GM18507 (cell line): ENCODE measurements at regions not wholly inside any gene's neighbourhood (a gene's known extent, or its start where the extent isn't known, plus 50 kb on each side); places are given as distances from the start of the nearest gene placed in this dataset.
"Not testable (repeated sequence)": the region's sequence is repeated elsewhere in the genome, so short reads cannot be mapped to it uniquely, and the experiment has no call there.

Experiments
- DNase-seq: peaks from one replicate; pipeline ENCODE4 v3.0.0; 2011; ENCODE audit warnings: low read depth; ENCODE audit not compliant: insufficient read length; ENCODE audit errors: extremely low spot score
- FAIRE-seq: peaks from 2 replicates; lab custom pipeline; 2011; peaks lifted over from hg19 to GRCh38; lab: Jason Lieb, UNC

- DNase-seq (no peak), FAIRE-seq (no peak)
Measured at GRCh38 chr3:66552846-66553245, 52.0 kb upstream of the LRIG1 start.

- FAIRE-seq: no peak
- DNase-seq: no peak
Measured at GRCh38 chr3:66553441-66554113, 52.8 kb upstream of the LRIG1 start.

- FAIRE-seq: no peak
- DNase-seq: no peak
Measured at GRCh38 chr3:66554178-66554577, 53.4 kb upstream of the LRIG1 start.

GRCh38 chr3:66555214-66555844 lies 54.5 kb upstream of the LRIG1 start:
- FAIRE-seq (no peak), DNase-seq (no peak)

- FAIRE-seq (no peak), DNase-seq (no peak)
Measured at GRCh38 chr3:66557170-66557569, 56.3 kb upstream of the LRIG1 start.

- not testable (repeated sequence) for FAIRE-seq, DNase-seq
Measured at GRCh38 chr3:66559924-66560323, 59.1 kb upstream of the LRIG1 start.

- no peak for FAIRE-seq
- DNase-seq: no peak
Measured at GRCh38 chr3:66561367-66561766, 60.5 kb upstream of the LRIG1 start.

- FAIRE-seq: no peak
- DNase-seq: no peak
Measured at GRCh38 chr3:66565301-66565700, 64.5 kb upstream of the LRIG1 start.

- DNase-seq (no peak), FAIRE-seq (no peak)
Measured at GRCh38 chr3:66567077-66567476, 66.3 kb upstream of the LRIG1 start.

GRCh38 chr3:66572090-66572675 lies 71.4 kb upstream of the LRIG1 start:
- no peak for DNase-seq
- FAIRE-seq: no peak

- DNase-seq (no peak), FAIRE-seq (peak; percentile 18)
Measured at GRCh38 chr3:66572938-66573710, 72.3 kb upstream of the LRIG1 start.

- no peak for DNase-seq
- no peak for FAIRE-seq
Measured at GRCh38 chr3:66574091-66574490, 73.3 kb upstream of the LRIG1 start.

GRCh38 chr3:66577426-66578203 lies 76.8 kb upstream of the LRIG1 start:
- no peak for DNase-seq
- FAIRE-seq: no peak

- FAIRE-seq (no peak), DNase-seq (no peak)
Measured at GRCh38 chr3:66581256-66581655, 80.4 kb upstream of the LRIG1 start.

GRCh38 chr3:66582721-66583423 lies 82.0 kb upstream of the LRIG1 start:
- DNase-seq (peak; percentile 48), FAIRE-seq (peak; percentile 64)

GRCh38 chr3:66583424-66584040 lies 82.7 kb upstream of the LRIG1 start:
- DNase-seq: no peak
- FAIRE-seq: no peak

- no peak for FAIRE-seq
- DNase-seq: no peak
Measured at GRCh38 chr3:66585520-66586095, 84.8 kb upstream of the LRIG1 start.

- no peak for DNase-seq
Measured at GRCh38 chr3:66586853-66587252, 86.0 kb upstream of the LRIG1 start.

More at GRCh38 chr3:66586853-66587252, 86.0 kb upstream of the LRIG1 start:
- FAIRE-seq: no peak
